ENCODE measurements at regions not wholly inside any gene's neighbourhood (a gene's known extent, or its start where the extent isn't known, plus 50 kb on each side); places are given as distances from the start of the nearest gene placed in this dataset.

- no peak for TF ChIP-seq POLR2A (IDR thresholded peaks at IDR 0.05; ENCODE audit: low read depth, low read length)
- TF ChIP-seq POLR2AphosphoS5 (IDR thresholded peaks at IDR 0.05; ENCODE audit: low read depth, low read length), result no peak
- TF ChIP-seq TAF1 (IDR thresholded peaks at IDR 0.05; ENCODE audit: borderline replicate concordance, low read depth, low read length), result no peak
These were observed 970.2 kb upstream of the AGA start for GRCh38 chr4:178412455-178412854.
